ENCODE measurements at regions not wholly inside any gene's neighbourhood (a gene's known extent, or its start where the extent isn't known, plus 50 kb on each side); places are given as distances from the start of the nearest gene placed in this dataset.

- H3K36me3 ChIP-seq, result no peaks in the 10 kb centered on the region
- ATAC-seq, result no peak
- intact Hi-C loops (cut with DNase I), result loop anchor here in 1 of 2 donors (10.0 kb wide), 1 partner anchor 170 kb away; no protein-coding TSS in a partner anchor
Observed at GRCh38 chr6:44645276-44645675, 257.8 kb downstream of the CDC5L start.

GRCh38 chr6:44646355-44646754 is 258.8 kb downstream of the CDC5L start:
- no peak for TF ChIP-seq CTCF (IDR thresholded peaks at IDR 0.05)
- no peak overlapping the region for H3K4me3 ChIP-seq
- no peaks in the 10 kb centered on the region for H3K27me3 ChIP-seq
- H3K4me1 ChIP-seq, result no peaks in the 10 kb centered on the region
- no peaks in the 10 kb centered on the region for H3K9me3 ChIP-seq
- ATAC-seq (no peak), DNase-seq (no peak)
- intact Hi-C loops (cut with DNase I), result loop anchor here in 1 of 2 donors (10.0 kb wide), 1 partner anchor 172 kb away; no protein-coding TSS in a partner anchor
- no peak overlapping the region for H3K27ac ChIP-seq
- no peaks in the 10 kb centered on the region for H3K36me3 ChIP-seq

More at GRCh38 chr6:44645276-44645675, 257.8 kb downstream of the CDC5L start:
- no peak overlapping the region for H3K27ac ChIP-seq
- no peaks in the 10 kb centered on the region for H3K4me1 ChIP-seq
- no peak overlapping the region for H3K4me3 ChIP-seq
- no peaks in the 10 kb centered on the region for H3K27me3 ChIP-seq
- no peak for TF ChIP-seq CTCF (IDR thresholded peaks at IDR 0.05)
- DNase-seq, result no peak
- H3K9me3 ChIP-seq, result no peaks in the 10 kb centered on the region

GRCh38 chr6:44649365-44650025 is 262.0 kb downstream of the CDC5L start:
- no peak for TF ChIP-seq CTCF (IDR thresholded peaks at IDR 0.05)
- intact Hi-C loops (cut with DNase I), result loop anchor here in 1 of 2 donors (10.0 kb wide), 2 partner anchors 175 to 1065 kb away; no protein-coding TSS in a partner anchor
- ATAC-seq, result peak; percentile 27
- Histone ChIP-seq H3K27me3 (peaks cover 0 to 8% of the 10 kb centered on the region in 2 donors), H3K4me1 (no peaks in the 10 kb centered on the region), H3K36me3 (no peaks in the 10 kb centered on the region), H3K4me3 (no peak overlapping the region), H3K27ac (no peak overlapping the region), H3K9me3 (no peaks in the 10 kb centered on the region)
- no peak for DNase-seq

- H3K27me3 ChIP-seq, result peaks cover 0 to 10% of the 10 kb centered on the region in 2 donors
- H3K27ac ChIP-seq, result no peak overlapping the region
- no peaks in the 10 kb centered on the region for H3K36me3 ChIP-seq
- H3K4me3 ChIP-seq, result no peak overlapping the region
- no peaks in the 10 kb centered on the region for H3K9me3 ChIP-seq
- peaks cover 3 to 8% of the 10 kb centered on the region in 2 donors for H3K4me1 ChIP-seq
- no peak for TF ChIP-seq CTCF (IDR thresholded peaks at IDR 0.05)
- ATAC-seq, result no peak
- no peak for DNase-seq
- intact Hi-C loops (cut with DNase I), result loop anchor here in 1 of 2 donors (10.0 kb wide), 1 partner anchor 1064 kb away; no protein-coding TSS in a partner anchor
Observed at GRCh38 chr6:44650495-44650894, 263.0 kb downstream of the CDC5L start.

- Histone ChIP-seq H3K9me3 (no peaks in the 10 kb centered on the region), H3K27ac (no peak overlapping the region), H3K27me3 (peaks cover 0 to 10% of the 10 kb centered on the region in 2 donors), H3K4me1 (peaks cover 5 to 12% of the 10 kb centered on the region in 2 donors), H3K36me3 (no peaks in the 10 kb centered on the region), H3K4me3 (no peak overlapping the region)
- no peak for ATAC-seq
- DNase-seq, result no peak
- intact Hi-C loops (cut with DNase I), result loop anchor here in 1 of 2 donors (10.0 kb wide), 1 partner anchor 1064 kb away; no protein-coding TSS in a partner anchor
- TF ChIP-seq CTCF (IDR thresholded peaks at IDR 0.05), result no peak
Observed at GRCh38 chr6:44650947-44651346, 263.4 kb downstream of the CDC5L start.
